GM12874 (cell line): ENCODE measurements at regions not wholly inside any gene's neighbourhood (a gene's known extent, or its start where the extent isn't known, plus 50 kb on each side); places are given as distances from the start of the nearest gene placed in this dataset.

Experiments
- CTCF ChIP-seq: IDR thresholded peaks from 2 replicates; pipeline ENCODE4 v1.5.1; 2011; ENCODE audit warnings: low read depth, mild to moderate bottlenecking, control low read depth, low read length, moderate library complexity; ENCODE audit not compliant: insufficient read depth

- no peak for TF ChIP-seq CTCF
These were observed 519.5 kb upstream of the LRRC4C start for GRCh38 chr11:41978945-41979344.

- no peak for TF ChIP-seq CTCF
These were observed 521.3 kb upstream of the LRRC4C start for GRCh38 chr11:41980741-41981140.

DNA sequence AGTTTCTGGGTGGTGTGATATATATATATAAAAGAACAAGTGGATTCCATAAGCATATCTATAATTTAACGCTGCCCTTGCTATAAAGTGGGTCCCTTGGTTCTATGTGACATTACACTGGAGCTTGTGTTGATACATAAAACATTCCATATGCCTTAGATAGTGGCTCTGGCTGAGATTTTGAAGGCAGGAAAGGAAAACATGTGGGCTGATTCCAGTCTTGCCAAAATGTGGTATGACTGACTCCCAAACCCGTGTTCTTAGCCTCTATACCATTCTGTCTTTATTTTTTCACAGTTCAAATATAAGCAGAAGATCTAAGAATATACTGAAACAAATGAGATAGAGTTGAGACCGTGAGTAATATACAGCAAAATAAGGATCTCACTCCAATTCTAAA, 522.8 kb upstream of the LRRC4C start:
- TF ChIP-seq CTCF = no peak

DNA sequence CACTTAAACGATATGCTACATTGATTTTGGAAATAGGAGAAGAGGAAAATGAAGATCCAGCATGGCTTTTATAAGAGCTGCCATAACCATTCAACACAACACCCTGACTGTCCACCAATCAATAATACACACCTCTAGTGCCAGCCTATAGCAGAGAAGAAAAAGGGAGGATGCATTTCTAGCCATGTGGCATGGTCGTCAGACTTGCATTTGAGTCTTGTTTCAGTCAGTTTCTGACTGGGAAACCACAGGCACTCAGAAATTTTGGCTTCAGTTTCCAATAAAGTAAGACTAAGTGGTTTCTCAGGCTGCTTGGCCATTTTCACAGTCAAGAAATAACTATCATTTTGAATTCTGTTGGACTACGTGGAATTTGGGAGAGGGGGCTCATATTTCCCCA, 523.5 kb upstream of the LRRC4C start:
- TF ChIP-seq CTCF = no peak

DNA sequence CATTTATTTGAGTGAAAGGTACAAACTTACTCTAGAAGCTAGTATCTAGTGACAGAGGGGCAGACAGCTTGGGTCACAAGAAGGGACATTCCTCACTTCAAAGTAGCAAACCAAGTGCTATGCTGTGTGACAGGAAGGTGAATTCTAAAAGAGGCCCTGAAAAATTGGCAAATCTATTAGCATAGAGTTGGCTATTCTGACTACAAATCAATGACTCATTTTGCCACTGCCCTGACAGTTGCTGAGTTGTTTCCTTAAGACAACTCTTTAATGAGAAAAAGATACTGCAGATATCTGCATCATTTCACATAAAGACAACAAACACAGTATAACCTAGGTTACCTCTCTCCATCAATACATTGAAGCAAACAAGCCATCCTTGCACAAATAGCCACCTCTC, 524.0 kb upstream of the LRRC4C start:
- no peak for TF ChIP-seq CTCF

DNA sequence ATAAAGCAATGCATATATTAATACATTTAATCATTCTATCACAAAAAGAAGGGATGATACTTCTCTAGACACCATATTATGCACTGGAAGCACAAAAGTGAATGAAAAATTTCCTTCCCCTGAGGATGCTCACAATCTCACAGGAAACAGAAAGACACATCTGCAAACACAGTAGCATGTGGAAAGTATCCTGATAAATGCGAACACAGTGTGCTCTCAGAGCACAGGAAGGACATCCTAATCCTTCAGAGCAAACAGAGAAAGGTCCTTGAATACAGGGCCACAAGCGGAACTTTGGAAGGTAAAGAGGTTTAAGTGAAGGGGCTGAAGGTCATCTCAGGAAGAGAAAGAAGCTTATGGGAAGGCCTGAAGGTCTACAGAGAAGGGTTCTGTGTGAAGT, 524.6 kb upstream of the LRRC4C start:
- TF ChIP-seq CTCF = no peak

DNA sequence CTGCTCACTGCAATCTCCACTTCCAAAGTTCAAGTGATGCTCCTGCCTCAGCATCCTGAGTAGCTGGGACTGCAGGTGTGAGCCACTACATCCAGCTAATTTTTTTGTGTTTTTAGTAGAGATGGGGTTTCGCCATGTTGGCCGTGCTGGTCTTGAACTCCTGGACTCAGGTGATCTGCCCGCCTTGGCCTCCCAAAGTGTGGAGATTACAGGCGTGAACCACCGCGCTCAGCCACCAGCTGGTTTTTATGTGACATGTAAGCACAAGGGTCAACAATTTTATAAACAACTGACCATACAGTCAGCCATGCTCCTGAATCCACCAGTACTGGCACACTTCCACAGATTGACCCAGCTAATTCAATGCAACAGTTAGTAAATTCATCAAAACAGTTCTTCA, 526.3 kb upstream of the LRRC4C start:
- no peak for TF ChIP-seq CTCF
